GM12878 (cell line): ENCODE measurements at regions not wholly inside any gene's neighbourhood (a gene's known extent, or its start where the extent isn't known, plus 50 kb on each side); places are given as distances from the start of the nearest gene placed in this dataset.

Experiments
- BACH1 ChIP-seq: fragments of 450-650 bp; IDR thresholded peaks from 2 replicates; pipeline ENCODE4 v1.6.1; 2017; ENCODE audit warnings: mild to moderate bottlenecking, borderline replicate concordance
- BMI1 ChIP-seq: fragments of 450-650 bp; IDR thresholded peaks from 2 replicates; pipeline ENCODE4 v1.6.1; 2016; ENCODE audit warnings: mild to moderate bottlenecking, moderate library complexity, borderline replicate concordance
- CEBPZ ChIP-seq: fragments of 150-350 bp; IDR thresholded peaks from 2 replicates; pipeline ENCODE4 v1.6.1; 2016; ENCODE audit warnings: low read depth, low read length
- CREB1 ChIP-seq: IDR thresholded peaks from 2 replicates; pipeline ENCODE4 v1.6.1; 2012; ENCODE audit warnings: low read depth, mild to moderate bottlenecking, inconsistent platforms
- ESRRA ChIP-seq: IDR thresholded peaks from 2 replicates; pipeline ENCODE4 v1.6.1; 2012; ENCODE audit warnings: mild to moderate bottlenecking, low read length, improper control_type of control experiment
- FOXK2 ChIP-seq: fragments of 450-650 bp; IDR thresholded peaks from 2 replicates; pipeline ENCODE4 v1.6.1; 2017; ENCODE audit warnings: mild to moderate bottlenecking, moderate library complexity
- FOXM1 ChIP-seq: IDR thresholded peaks from 2 replicates; pipeline ENCODE4 v1.6.1; 2012; ENCODE audit warnings: low read depth, mild to moderate bottlenecking, inconsistent platforms, low read length, moderate library complexity
- HDAC6 ChIP-seq: fragments of 200-600 bp; sonication (generic); IDR thresholded peaks from one replicate; pipeline ENCODE4 v1.8.0; 2017; ENCODE audit warnings: antibody characterized with exemption; ENCODE audit not compliant: unreplicated experiment
- IRF4 ChIP-seq: IDR thresholded peaks from 2 replicates; pipeline ENCODE4 v1.6.1; 2011; ENCODE audit warnings: low read depth, low read length
- IRF5 ChIP-seq: fragments of 450-650 bp; IDR thresholded peaks from 2 replicates; pipeline ENCODE4 v1.6.1; 2017; ENCODE audit warnings: borderline replicate concordance
- POLR2AphosphoS5 ChIP-seq: IDR thresholded peaks from 2 replicates; pipeline ENCODE4 v1.6.1; 2011; ENCODE audit warnings: mild to moderate bottlenecking, low read length, inconsistent platforms
- RBBP5 ChIP-seq: fragments of 200-600 bp; sonication (generic); conservative IDR thresholded peaks from 2 replicates; pipeline ENCODE4 v1.6.1; 2016
- RCOR1 ChIP-seq: conservative IDR thresholded peaks from 2 replicates; pipeline ENCODE4 v1.6.1; 2012; ENCODE audit warnings: low read depth, low read length, improper control_type of control experiment
- SMAD1 ChIP-seq: fragments of 450-650 bp; IDR thresholded peaks from 2 replicates; pipeline ENCODE4 v1.6.1; 2018; ENCODE audit warnings: mild to moderate bottlenecking, low read depth; ENCODE audit not compliant: partially characterized antibody
- SREBF2 ChIP-seq: IDR thresholded peaks from 2 replicates; pipeline ENCODE4 v1.6.1; 2012; ENCODE audit warnings: mild to moderate bottlenecking, low read length
- WRNIP1 ChIP-seq: IDR thresholded peaks from 2 replicates; pipeline ENCODE4 v1.6.1; 2011; ENCODE audit warnings: low read depth, low read length, improper control_type of control experiment, borderline replicate concordance
- ZBTB4 ChIP-seq: fragments of 450-650 bp; formaldehyde crosslinking; IDR thresholded peaks from 2 replicates; pipeline ENCODE4 v1.4.0; 2022; ENCODE audit warnings: mild to moderate bottlenecking, moderate library complexity
- ZBTB40 ChIP-seq: fragments of 450-650 bp; IDR thresholded peaks from 2 replicates; pipeline ENCODE4 v1.6.1; 2016; ENCODE audit warnings: mild to moderate bottlenecking, moderate library complexity, borderline replicate concordance
- ZNF384 ChIP-seq: IDR thresholded peaks from 2 replicates; pipeline ENCODE4 v1.6.1; 2012; ENCODE audit warnings: low read depth, mild to moderate bottlenecking, low read length, improper control_type of control experiment, borderline replicate concordance

- TF ChIP-seq ZBTB4 (CRISPR knock-in tag), result no peak
- no peak for TF ChIP-seq HDAC6
- TF ChIP-seq CREB1, result no peak
- peak; percentile 45; the same call in 1 of the 2 replicates for TF ChIP-seq IRF4
- TF ChIP-seq WRNIP1, result no peak
- TF ChIP-seq POLR2AphosphoS5, result no peak
- TF ChIP-seq BACH1, result 0 out of 2 replicates have a peak, but pooled peaks have one; percentile 40
- no peak for TF ChIP-seq FOXM1
- TF ChIP-seq BMI1, result no peak
- no peak for TF ChIP-seq ZBTB40
- no peak for TF ChIP-seq CEBPZ
- no peak for TF ChIP-seq SREBF2
- no peak for TF ChIP-seq SMAD1
- TF ChIP-seq ZNF384, result no peak
- TF ChIP-seq RCOR1, result no peak
- TF ChIP-seq ESRRA, result no peak
- TF ChIP-seq RBBP5, result no peak
- no peak for TF ChIP-seq IRF5
- TF ChIP-seq FOXK2, result no peak
Observed at GRCh38 chr6:159104163-159104925, 59.6 kb upstream of the TAGAP start (continued).
